DOHH2 (cell line): ENCODE measurements at regions not wholly inside any gene's neighbourhood (a gene's known extent, or its start where the extent isn't known, plus 50 kb on each side); places are given as distances from the start of the nearest gene placed in this dataset.

ENCODE experiments used
- CTCF ChIP-seq: fragments of 200-600 bp; sonication (generic); IDR thresholded peaks from one replicate; pipeline ENCODE4 v1.5.1; 2014; ENCODE audit warnings: antibody characterized with exemption, mild to moderate bottlenecking, low read depth, low read length; ENCODE audit not compliant: poor library complexity, severe bottlenecking
- EZH2phosphoT487 ChIP-seq: fragments of 200-600 bp; sonication (generic); IDR thresholded peaks from 2 replicates; pipeline ENCODE4 v1.6.1; 2017; ENCODE audit warnings: borderline replicate concordance, mild to moderate bottlenecking, antibody characterized with exemption, low read length, moderate library complexity, mixed read lengths

DNA sequence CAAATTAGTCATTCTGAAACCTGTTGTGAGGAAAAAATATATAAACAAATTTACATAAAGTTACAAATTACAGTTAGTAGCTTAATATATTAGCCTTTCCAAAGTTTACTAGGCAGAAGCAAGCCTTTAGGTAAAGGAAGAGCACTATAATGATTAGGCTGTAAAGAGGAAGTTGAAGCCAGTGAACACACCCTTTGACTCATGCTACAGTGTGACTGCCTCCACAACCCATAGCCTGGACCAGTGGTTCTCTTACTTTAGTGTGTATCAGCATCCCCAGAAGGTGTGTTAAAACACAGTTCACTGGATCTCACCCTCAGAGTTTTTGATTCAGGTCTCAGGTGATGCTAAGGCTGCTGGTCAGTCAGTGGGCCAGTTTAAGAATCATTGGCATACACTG is 91.4 kb upstream of the DEFB112 start:
- TF ChIP-seq CTCF (no peak), EZH2phosphoT487 (no peak)
